RWPE1 (cell line): ENCODE measurements at regions not wholly inside any gene's neighbourhood (a gene's known extent, or its start where the extent isn't known, plus 50 kb on each side); places are given as distances from the start of the nearest gene placed in this dataset.

Source experiments
- CTCF ChIA-PET: fragments of 350-600 bp; sonication (Branson Sonifier 250); formaldehyde crosslinking; extraction: SDS; loops from one replicate; lab custom pipeline; 2021; lab: Yijun Ruan, JAX
- POLR2A ChIA-PET: fragments of 400-600 bp; formaldehyde crosslinking; extraction: SDS; loops from one replicate; lab custom pipeline; 2020; ENCODE audit warnings: antibody characterized with exemption; ENCODE audit not compliant: low non-redundant PET; lab: Yijun Ruan, JAX
- DNase-seq: peaks from one replicate; pipeline ENCODE4 v3.0.0; 2012; ENCODE audit warnings: low spot score
- H3K27ac ChIP-seq: fragments of 450-650 bp; 2 replicates; pipeline ENCODE4 v1.5.1; 2017
- CTCF ChIP-seq: fragments of 450-650 bp; conservative IDR thresholded peaks from 2 replicates; pipeline ENCODE4 v1.5.1; 2017; ENCODE audit warnings: low read depth, mild to moderate bottlenecking

DNA sequence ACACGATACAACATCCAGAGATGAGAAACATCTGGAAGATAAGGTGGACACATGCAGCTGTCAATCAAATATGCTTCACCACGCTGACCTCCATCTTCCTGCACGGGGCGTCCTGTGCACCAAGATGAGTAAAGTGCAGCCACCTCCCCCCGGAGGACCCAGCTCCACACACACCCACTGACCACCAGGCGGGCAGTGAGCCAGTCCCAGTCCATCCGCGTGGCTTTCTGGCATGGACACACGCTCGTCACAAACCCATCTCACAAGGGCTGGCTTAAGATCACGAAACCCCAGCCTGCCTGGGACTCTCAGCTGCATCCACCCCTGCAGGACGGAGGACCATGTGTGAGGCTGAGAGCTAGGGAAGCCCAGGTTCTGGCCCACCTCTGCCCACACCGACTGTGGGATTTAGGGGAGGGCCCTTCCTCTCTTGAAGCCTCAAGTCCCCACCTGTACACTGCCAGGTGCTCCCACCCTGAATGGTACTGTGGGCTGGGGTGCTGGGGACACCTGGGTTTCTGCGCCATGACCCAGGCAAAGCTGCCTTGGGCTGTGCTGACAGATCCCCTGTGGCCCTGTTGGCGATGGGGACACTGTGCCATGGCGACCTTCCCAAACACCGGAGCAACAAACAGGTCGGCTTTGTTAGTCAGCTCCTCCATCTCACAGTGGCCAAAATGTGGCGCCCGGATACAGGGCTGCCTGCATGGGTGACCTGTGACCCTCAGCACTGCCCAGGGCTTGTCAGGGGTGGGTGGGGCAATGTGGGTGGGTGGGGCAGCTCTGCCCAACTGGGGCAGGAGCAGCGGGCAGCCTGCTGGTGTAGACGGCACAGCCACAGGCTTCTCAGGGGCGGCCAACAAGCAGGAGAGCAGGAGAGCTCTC lies 629.0 kb downstream of the TBC1D22A start:
- no peak overlapping the region for H3K27ac ChIP-seq
- no peak for TF ChIP-seq CTCF
- ChIA-PET POLR2A (no interaction called here), CTCF (no interaction called here)
- no peak for DNase-seq

GRCh38 chr22:47390026-47390970 lies 627.8 kb downstream of the TBC1D22A start:
- CTCF ChIA-PET = interaction anchor here (0.7 kb wide), 1 partner anchor 1675 kb away, joined by 4 read pairs; no protein-coding TSS in a partner anchor

DNA sequence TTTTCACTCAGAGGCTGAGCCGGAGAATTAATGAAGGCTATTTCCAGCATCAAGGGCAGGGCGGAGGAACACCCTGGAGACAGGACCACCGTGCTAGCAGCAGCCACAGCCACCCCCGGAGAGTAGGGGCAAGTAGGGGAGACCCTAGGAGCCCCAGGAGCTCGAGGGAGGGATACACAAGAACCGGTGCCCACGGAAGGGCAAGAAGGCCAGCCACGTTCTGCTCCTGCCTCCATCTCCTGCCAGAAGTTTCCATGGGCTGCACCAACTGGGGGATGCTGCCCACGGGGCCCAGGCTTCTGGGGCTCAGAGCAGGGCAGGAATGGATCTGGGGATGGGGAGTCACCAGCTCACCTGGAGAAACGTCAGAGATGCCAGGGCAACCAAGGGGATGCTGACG lies 626.8 kb downstream of the TBC1D22A start:
- POLR2A ChIA-PET = no interaction called here
- no peak overlapping the region for H3K27ac ChIP-seq
- DNase-seq = no peak
- CTCF ChIA-PET = interaction anchor here (0.7 kb wide), 1 partner anchor 1676 kb away, joined by 4 read pairs; no protein-coding TSS in a partner anchor
- TF ChIP-seq CTCF = no peak

More at GRCh38 chr22:47390026-47390970, 627.8 kb downstream of the TBC1D22A start:
- POLR2A ChIA-PET = no interaction called here
- no peak for TF ChIP-seq CTCF
- DNase-seq = no peak
- no peak overlapping the region for H3K27ac ChIP-seq

GRCh38 chr22:47388778-47389177 lies 626.3 kb downstream of the TBC1D22A start:
- ChIA-PET POLR2A (no interaction called here), CTCF (no interaction called here)
- no peak overlapping the region for H3K27ac ChIP-seq
- no peak for DNase-seq
- no peak for TF ChIP-seq CTCF

- H3K27ac ChIP-seq = no peak overlapping the region
- DNase-seq = no peak
- no peak for TF ChIP-seq CTCF
- POLR2A ChIA-PET = no interaction called here
- CTCF ChIA-PET = no interaction called here
These were observed 625.9 kb downstream of the TBC1D22A start for GRCh38 chr22:47388331-47388730.
